B cell (primary cell): ENCODE measurements at regions not wholly inside any gene's neighbourhood (a gene's known extent, or its start where the extent isn't known, plus 50 kb on each side); places are given as distances from the start of the nearest gene placed in this dataset.

ENCODE experiments used
- CTCF ChIP-seq: fragments of 200-600 bp; IDR thresholded peaks from one replicate; pipeline ENCODE4 v1.8.0; 2022; ENCODE audit warnings: antibody characterized with exemption, mild to moderate bottlenecking
- EZH2 ChIP-seq: IDR thresholded peaks from 2 replicates; pipeline ENCODE4 v1.6.1; 2012; ENCODE audit warnings: borderline replicate concordance, low read depth, mild to moderate bottlenecking, moderate library complexity, low read length; ENCODE audit not compliant: insufficient read depth, poor library complexity, severe bottlenecking

GRCh38 chr15:70470556-70471191 lies 292.7 kb downstream of the UACA start:
- TF ChIP-seq CTCF, result no peak
- no peak for TF ChIP-seq EZH2
